Activated B cell treated with CpG ODN at 0.5 μM for 24 hours (primary cell): ENCODE measurements at regions not wholly inside any gene's neighbourhood (a gene's known extent, or its start where the extent isn't known, plus 50 kb on each side); places are given as distances from the start of the nearest gene placed in this dataset.

Experiments used
- ATAC-seq: fragments of 200-7000 bp; cut with Tn5 transposase; one replicate; pipeline ENCODE4 v1.10.0; 2021; ENCODE audit warnings: low read depth, mild to moderate bottlenecking, moderate library complexity
- CTCF ChIA-PET: fragments of 350-600 bp; sonication (Branson Sonifier 250); formaldehyde crosslinking; loops from one replicate; lab custom pipeline; 2021; ENCODE audit warnings: antibody characterized with exemption; lab: Charles Lee
- POLR2A ChIA-PET: fragments of 350-600 bp; sonication (Branson Sonifier 250); formaldehyde crosslinking; loops from one replicate; lab custom pipeline; 2021; ENCODE audit warnings: antibody characterized with exemption; lab: Charles Lee
- DNase-seq: peaks from one replicate; pipeline ENCODE4 v3.0.0; 2022
- H3K27ac Mint-ChIP-seq: one replicate; pipeline ENCODE4 v1.8.0; 2020; ENCODE audit warnings: mixed read lengths
- H3K27me3 Mint-ChIP-seq: one replicate; pipeline ENCODE4 v1.8.0; 2021; ENCODE audit warnings: mixed read lengths
- H3K36me3 Mint-ChIP-seq: one replicate; pipeline ENCODE4 v1.8.0; 2021; ENCODE audit warnings: low read depth, mixed read lengths
- H3K4me1 Mint-ChIP-seq: one replicate; pipeline ENCODE4 v1.8.0; 2021; ENCODE audit warnings: mixed read lengths
- H3K4me3 Mint-ChIP-seq: one replicate; pipeline ENCODE4 v1.8.0; 2020; ENCODE audit warnings: mild to moderate bottlenecking, mixed read lengths
- H3K9me3 Mint-ChIP-seq: one replicate; pipeline ENCODE4 v1.8.0; 2020; ENCODE audit warnings: mixed read lengths
- intact Hi-C: fragments of 100-400 bp; cut with micrococcal nuclease; formaldehyde crosslinking; loops from one replicate; pipeline ENCODE4 v1.15.1; 2024
- TF ChIP-seq, protein P1 (sequence below): fragments of 200-600 bp; IDR thresholded peaks from one replicate; pipeline ENCODE4 v1.8.0; 2022; ENCODE audit warnings: antibody characterized with exemption, mild to moderate bottlenecking

DNA sequence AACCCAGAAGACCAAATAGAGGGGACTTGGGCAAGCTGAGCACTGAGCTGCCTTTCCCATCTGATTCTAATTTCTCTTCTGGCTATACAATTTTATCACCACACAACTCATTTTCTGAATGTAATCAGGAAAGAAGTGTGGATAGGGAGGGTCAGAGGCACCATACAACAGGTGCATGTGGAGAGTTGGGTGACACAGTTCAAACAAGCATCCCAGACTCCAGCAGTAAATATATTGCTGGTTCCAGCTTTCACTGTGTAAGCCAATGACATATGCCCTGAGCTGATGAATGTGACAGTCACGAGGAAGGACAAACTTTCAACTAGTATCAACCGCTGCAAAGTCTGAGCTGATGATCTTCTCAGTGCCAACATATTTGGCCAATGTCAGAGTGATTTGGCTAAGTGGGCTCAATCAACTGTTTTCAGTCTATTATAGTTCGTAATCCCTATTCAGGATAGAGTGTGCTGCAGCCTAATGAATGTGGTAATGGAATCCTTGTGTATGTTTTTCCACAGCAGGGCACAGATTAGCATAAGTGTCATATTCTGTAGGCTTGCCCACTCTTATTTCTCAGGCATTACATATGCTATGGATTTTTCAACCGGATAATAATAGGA, 109.9 kb upstream of the MEIS1 start:
- H3K4me3 Mint-ChIP-seq: no peak overlapping the region
- TF ChIP-seq, protein P1, sequence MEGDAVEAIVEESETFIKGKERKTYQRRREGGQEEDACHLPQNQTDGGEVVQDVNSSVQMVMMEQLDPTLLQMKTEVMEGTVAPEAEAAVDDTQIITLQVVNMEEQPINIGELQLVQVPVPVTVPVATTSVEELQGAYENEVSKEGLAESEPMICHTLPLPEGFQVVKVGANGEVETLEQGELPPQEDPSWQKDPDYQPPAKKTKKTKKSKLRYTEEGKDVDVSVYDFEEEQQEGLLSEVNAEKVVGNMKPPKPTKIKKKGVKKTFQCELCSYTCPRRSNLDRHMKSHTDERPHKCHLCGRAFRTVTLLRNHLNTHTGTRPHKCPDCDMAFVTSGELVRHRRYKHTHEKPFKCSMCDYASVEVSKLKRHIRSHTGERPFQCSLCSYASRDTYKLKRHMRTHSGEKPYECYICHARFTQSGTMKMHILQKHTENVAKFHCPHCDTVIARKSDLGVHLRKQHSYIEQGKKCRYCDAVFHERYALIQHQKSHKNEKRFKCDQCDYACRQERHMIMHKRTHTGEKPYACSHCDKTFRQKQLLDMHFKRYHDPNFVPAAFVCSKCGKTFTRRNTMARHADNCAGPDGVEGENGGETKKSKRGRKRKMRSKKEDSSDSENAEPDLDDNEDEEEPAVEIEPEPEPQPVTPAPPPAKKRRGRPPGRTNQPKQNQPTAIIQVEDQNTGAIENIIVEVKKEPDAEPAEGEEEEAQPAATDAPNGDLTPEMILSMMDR: no peak
- H3K4me1 Mint-ChIP-seq: no peaks in the 10 kb centered on the region
- ATAC-seq (no peak), DNase-seq (no peak)
- no peak overlapping the region for H3K27ac Mint-ChIP-seq
- intact Hi-C loops: no loop called here
- H3K27me3 Mint-ChIP-seq: no peaks in the 10 kb centered on the region
- no peaks in the 10 kb centered on the region for H3K9me3 Mint-ChIP-seq
- ChIA-PET CTCF (interaction anchor here (0.6 kb wide), 1 partner anchor 70 kb away, joined by 3 read pairs; no protein-coding TSS in a partner anchor), POLR2A (no interaction called here)
- no peaks in the 10 kb centered on the region for H3K36me3 Mint-ChIP-seq

DNA sequence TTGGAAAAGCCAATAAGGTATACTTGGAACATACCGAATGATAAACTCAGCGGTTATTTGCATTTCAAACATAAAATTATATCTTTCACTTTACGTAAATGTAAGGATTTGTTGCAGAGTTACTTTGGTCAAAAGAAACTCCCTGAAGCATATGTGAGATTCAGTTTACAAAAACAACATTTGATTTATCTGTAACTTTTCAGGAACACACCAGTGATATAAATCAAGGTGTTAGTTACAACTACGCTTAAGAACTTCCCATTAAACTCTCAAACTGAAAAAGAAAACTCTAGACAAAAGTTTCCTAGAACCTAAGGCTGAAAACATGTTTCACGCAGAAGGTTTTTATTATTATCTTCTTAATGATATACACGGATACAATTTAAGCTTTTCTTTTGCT, 110.6 kb upstream of the MEIS1 start:
- DNase-seq: no peak
- ChIA-PET CTCF (no interaction called here), POLR2A (no interaction called here)
- Mint-ChIP-seq H3K9me3 (no peaks in the 10 kb centered on the region), H3K4me3 (no peak overlapping the region), H3K4me1 (no peaks in the 10 kb centered on the region), H3K27ac (no peak overlapping the region), H3K36me3 (no peaks in the 10 kb centered on the region), H3K27me3 (no peaks in the 10 kb centered on the region)
- no peak for ATAC-seq
- TF ChIP-seq, protein P1: no peak
- intact Hi-C loops: no loop called here

DNA sequence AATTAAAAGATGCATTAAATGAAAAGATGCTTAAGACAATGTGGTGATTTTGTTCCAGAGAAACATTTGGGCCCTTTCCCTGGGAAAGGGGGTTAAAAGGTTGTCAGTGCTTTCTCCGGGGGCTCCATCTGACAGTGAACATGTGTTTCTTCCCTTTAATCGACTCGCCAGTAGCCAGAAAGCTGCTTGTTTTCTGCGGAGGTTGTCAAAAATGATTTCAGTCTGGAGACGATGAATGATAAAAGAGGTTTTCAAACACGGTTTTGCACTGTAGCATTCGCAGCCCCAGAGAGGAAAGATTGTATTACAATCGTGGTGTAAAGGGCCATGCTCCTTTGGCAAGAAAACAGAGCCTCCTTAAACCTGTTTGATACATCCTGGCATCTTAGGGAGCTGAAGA, 111.5 kb upstream of the MEIS1 start:
- H3K9me3 Mint-ChIP-seq: no peaks in the 10 kb centered on the region
- no peak overlapping the region for H3K4me3 Mint-ChIP-seq
- no peaks in the 10 kb centered on the region for H3K27me3 Mint-ChIP-seq
- POLR2A ChIA-PET: no interaction called here
- H3K4me1 Mint-ChIP-seq: no peaks in the 10 kb centered on the region
- ATAC-seq: no peak
- CTCF ChIA-PET: no interaction called here
- DNase-seq: no peak
- intact Hi-C loops: no loop called here
- no peaks in the 10 kb centered on the region for H3K36me3 Mint-ChIP-seq
- TF ChIP-seq, protein P1: no peak
- H3K27ac Mint-ChIP-seq: no peak overlapping the region

DNA sequence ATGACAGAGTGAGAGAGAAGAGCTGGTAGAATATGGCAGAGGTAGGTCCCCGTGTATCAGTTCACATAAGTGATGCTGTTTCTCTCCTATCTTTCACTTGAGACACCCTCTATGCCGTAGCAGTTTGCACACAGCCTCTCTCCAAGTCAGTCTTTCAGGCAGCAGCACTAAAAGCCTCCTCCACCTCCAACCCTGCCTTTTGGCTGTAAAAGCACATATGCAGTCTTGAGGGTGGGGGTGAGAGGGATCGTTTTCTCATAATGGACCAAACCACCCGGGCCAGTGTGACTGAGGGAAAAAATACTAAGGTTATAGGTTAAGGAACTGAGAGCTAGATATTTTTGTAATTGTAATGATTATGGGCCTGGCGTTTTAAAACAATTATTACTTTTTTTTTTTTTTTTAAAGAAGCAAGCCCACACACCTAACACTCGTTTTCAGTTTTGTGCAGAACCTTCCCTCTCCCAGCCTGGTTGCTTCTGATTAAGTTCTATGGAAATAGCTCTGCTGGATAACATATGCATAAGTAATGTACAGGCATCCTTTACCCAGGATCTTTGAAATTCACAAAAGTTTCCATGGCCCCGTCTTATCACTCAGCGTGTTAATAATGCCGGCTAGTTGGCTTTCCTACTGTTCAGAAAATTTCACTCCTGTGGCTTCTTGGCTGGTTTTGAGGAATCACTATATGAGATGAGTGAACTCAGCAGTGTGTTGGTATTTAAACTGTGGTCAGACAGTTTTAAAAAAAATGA, 112.2 kb upstream of the MEIS1 start:
- Mint-ChIP-seq H3K27ac (no peak overlapping the region), H3K4me3 (no peak overlapping the region), H3K36me3 (no peaks in the 10 kb centered on the region), H3K27me3 (no peaks in the 10 kb centered on the region), H3K9me3 (no peaks in the 10 kb centered on the region), H3K4me1 (no peaks in the 10 kb centered on the region)
- ChIA-PET CTCF (no interaction called here), POLR2A (no interaction called here)
- no peak for ATAC-seq
- no peak for DNase-seq
- intact Hi-C loops: no loop called here
- TF ChIP-seq, protein P1: no peak

DNA sequence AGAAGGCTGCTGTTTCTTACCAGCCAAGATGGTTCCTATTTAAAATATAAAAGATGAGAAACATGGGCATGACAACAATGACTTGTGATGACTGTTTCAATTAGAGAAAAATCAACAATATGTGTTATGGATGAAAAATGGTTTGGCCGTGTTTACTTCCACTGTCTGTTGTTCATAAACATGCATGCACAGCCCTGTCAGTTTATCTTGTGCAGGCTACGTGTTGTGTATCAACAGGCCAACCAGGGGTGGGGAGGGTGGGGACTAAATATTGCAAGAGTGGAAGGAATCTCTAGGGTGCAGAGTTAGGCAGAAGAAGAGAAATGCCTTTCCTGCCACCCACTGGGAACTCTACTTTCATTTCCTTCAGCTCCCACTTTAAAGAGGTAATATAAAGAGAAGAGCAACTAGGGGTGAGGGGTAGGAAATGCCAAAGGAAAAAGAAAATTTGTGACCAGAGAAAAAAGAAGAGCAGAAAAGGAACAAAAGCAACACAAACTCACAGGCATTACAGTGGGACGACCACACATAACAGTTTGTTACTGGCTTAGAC, 116.8 kb upstream of the MEIS1 start:
- DNase-seq (no peak), ATAC-seq (no peak)
- H3K4me3 Mint-ChIP-seq: no peak overlapping the region
- no peak overlapping the region for H3K27ac Mint-ChIP-seq
- ChIA-PET CTCF (no interaction called here), POLR2A (no interaction called here)
- H3K4me1 Mint-ChIP-seq: no peaks in the 10 kb centered on the region
- TF ChIP-seq, protein P1: no peak
- H3K27me3 Mint-ChIP-seq: no peaks in the 10 kb centered on the region
- peaks cover 7% of the 10 kb centered on the region for H3K9me3 Mint-ChIP-seq
- intact Hi-C loops: no loop called here
- H3K36me3 Mint-ChIP-seq: no peaks in the 10 kb centered on the region
